OCI-LY1 (cell line): ENCODE measurements at regions not wholly inside any gene's neighbourhood (a gene's known extent, or its start where the extent isn't known, plus 50 kb on each side); places are given as distances from the start of the nearest gene placed in this dataset.

ENCODE experiments used
- H2AFZ ChIP-seq: fragments of 200-600 bp; sonication (generic), shearing (Covaris generic); 2 replicates; pipeline ENCODE4 v1.6.0; 2014; ENCODE audit warnings: antibody characterized with exemption, mild to moderate bottlenecking, low read length
- H3F3A ChIP-seq: fragments of 200-600 bp; sonication (generic), shearing (Covaris generic); 2 replicates; pipeline ENCODE4 v1.6.0; 2014; ENCODE audit warnings: mild to moderate bottlenecking, antibody characterized with exemption, low read length, moderate library complexity; ENCODE audit not compliant: insufficient read depth
- H3K27ac ChIP-seq: fragments of 200-600 bp; sonication (generic); 2 replicates; pipeline ENCODE4 v1.5.1; 2014; ENCODE audit warnings: low read length, mixed run types, mild to moderate bottlenecking, low read depth; ENCODE audit not compliant: poor library complexity, severe bottlenecking
- H3K27me3 ChIP-seq: fragments of 200-600 bp; sonication (generic); 2 replicates; pipeline ENCODE4 v1.6.0; 2014; ENCODE audit warnings: antibody characterized with exemption, mild to moderate bottlenecking, low read length, moderate library complexity; ENCODE audit not compliant: insufficient read depth
- H3K36me3 ChIP-seq: fragments of 200-600 bp; sonication (generic); 2 replicates; pipeline ENCODE4 v1.6.1; 2014; ENCODE audit warnings: mild to moderate bottlenecking, antibody characterized with exemption, low read length, moderate library complexity, mixed read lengths; ENCODE audit not compliant: insufficient read depth
- H3K4me1 ChIP-seq: fragments of 200-600 bp; sonication (generic); 2 replicates; pipeline ENCODE4 v1.5.1; 2014; ENCODE audit warnings: mild to moderate bottlenecking, low read length, moderate library complexity; ENCODE audit not compliant: insufficient read depth, severe bottlenecking
- H3K4me2 ChIP-seq: fragments of 200-600 bp; sonication (generic), shearing (Covaris generic); 2 replicates; pipeline ENCODE4 v1.6.1; 2014; ENCODE audit warnings: low read length
- H3K4me3 ChIP-seq: fragments of 200-600 bp; sonication (generic); 2 replicates; pipeline ENCODE4 v1.5.1; 2014; ENCODE audit warnings: low read length, low read depth, mild to moderate bottlenecking, mixed read lengths; ENCODE audit not compliant: poor library complexity, severe bottlenecking
- H3K79me2 ChIP-seq: fragments of 200-600 bp; shearing (Covaris generic); 2 replicates; pipeline ENCODE4 v1.6.1; 2016; ENCODE audit warnings: mixed run types, low read length, mixed read lengths; ENCODE audit not compliant: insufficient read depth
- H3K9ac ChIP-seq: fragments of 200-600 bp; sonication (generic), shearing (Covaris generic); 2 replicates; pipeline ENCODE4 v1.6.1; 2014; ENCODE audit warnings: mild to moderate bottlenecking, low read length, mixed read lengths
- H3K9me2 ChIP-seq: fragments of 200-600 bp; sonication (generic), shearing (Covaris generic); 2 replicates; pipeline ENCODE4 v1.6.1; 2014; ENCODE audit warnings: low read depth, mild to moderate bottlenecking, low read length, mixed read lengths
- H3K9me3 ChIP-seq: fragments of 200-600 bp; shearing (Covaris generic); 2 replicates; pipeline ENCODE4 v1.6.1; 2014; ENCODE audit warnings: low read length, mixed read lengths
- H4K20me1 ChIP-seq: fragments of 200-600 bp; sonication (generic), shearing (Covaris generic); 2 replicates; pipeline ENCODE4 v1.6.0; 2016; ENCODE audit warnings: mild to moderate bottlenecking, low read length; ENCODE audit not compliant: insufficient read depth
- EZH2 ChIP-seq: fragments of 200-600 bp; sonication (generic), shearing (Covaris generic); IDR thresholded peaks from 2 replicates; pipeline ENCODE4 v1.8.0; 2017; ENCODE audit warnings: borderline replicate concordance, mixed run types, mild to moderate bottlenecking, antibody characterized with exemption, low read length, moderate library complexity, mixed read lengths
- TF ChIP-seq, protein P1 (sequence below): fragments of 200-600 bp; sonication (generic), shearing (Covaris generic); IDR thresholded peaks from 2 replicates; pipeline ENCODE4 v1.5.1; 2017; ENCODE audit warnings: mild to moderate bottlenecking, antibody characterized with exemption, low read length, moderate library complexity, mixed read lengths

DNA sequence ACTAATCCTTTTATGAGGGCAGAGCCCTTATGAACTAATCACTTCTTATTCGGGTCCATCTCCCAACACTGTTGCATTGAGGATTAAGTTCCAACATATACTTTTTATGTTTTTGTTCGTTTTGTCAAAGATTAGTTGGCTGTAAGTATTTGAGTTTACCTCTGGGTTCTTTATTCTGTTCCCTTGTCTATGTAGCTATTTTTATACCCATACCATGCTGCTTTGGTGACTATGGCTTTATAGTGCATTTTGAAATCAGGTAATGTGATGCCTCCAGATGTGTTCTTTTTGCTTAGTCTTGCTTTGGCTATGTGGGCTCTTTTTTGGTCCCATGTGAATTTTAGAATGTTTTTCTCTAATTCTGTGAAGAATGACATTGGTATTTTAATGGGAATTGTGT is 166.4 kb upstream of the KCNMB2 start:
- Histone ChIP-seq H3K4me2 (no peak overlapping the region), H3K36me3 (no peaks in the 10 kb centered on the region), H3K27me3 (no peaks in the 10 kb centered on the region), H3K4me3 (no peak overlapping the region), H3K9me3 (no peaks in the 10 kb centered on the region), H3K79me2 (no peaks in the 10 kb centered on the region), H2AFZ (no peak overlapping the region), H3K9me2 (no peaks in the 10 kb centered on the region), H3K27ac (no peak overlapping the region), H3K9ac (no peak overlapping the region), H3K4me1 (no peaks in the 10 kb centered on the region), H3F3A (no peaks in the 10 kb centered on the region), H4K20me1 (no peaks in the 10 kb centered on the region)
- no peak for TF ChIP-seq EZH2
- TF ChIP-seq, protein P1, sequence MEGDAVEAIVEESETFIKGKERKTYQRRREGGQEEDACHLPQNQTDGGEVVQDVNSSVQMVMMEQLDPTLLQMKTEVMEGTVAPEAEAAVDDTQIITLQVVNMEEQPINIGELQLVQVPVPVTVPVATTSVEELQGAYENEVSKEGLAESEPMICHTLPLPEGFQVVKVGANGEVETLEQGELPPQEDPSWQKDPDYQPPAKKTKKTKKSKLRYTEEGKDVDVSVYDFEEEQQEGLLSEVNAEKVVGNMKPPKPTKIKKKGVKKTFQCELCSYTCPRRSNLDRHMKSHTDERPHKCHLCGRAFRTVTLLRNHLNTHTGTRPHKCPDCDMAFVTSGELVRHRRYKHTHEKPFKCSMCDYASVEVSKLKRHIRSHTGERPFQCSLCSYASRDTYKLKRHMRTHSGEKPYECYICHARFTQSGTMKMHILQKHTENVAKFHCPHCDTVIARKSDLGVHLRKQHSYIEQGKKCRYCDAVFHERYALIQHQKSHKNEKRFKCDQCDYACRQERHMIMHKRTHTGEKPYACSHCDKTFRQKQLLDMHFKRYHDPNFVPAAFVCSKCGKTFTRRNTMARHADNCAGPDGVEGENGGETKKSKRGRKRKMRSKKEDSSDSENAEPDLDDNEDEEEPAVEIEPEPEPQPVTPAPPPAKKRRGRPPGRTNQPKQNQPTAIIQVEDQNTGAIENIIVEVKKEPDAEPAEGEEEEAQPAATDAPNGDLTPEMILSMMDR, result no peak

DNA sequence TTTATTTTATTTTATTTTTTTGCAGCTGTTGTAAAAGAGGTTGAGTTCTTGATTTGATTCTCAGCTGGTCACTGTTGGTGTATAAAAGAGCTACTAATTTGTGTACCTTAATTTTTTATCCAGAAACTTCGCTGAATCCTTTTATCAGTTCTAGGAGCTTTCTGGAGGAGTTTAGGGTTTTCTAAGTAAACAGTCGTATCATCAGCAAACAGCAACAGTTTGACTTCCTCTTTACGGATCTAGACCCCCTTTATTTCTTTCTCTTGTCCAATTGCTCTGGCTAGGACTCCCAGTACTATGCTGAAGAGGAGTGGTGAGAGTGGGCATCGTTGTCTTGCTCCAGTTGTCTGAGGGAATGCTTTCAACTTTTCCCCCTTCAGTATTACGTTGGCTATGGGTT is 165.8 kb upstream of the KCNMB2 start:
- no peaks in the 10 kb centered on the region for H3F3A ChIP-seq
- H3K4me3 ChIP-seq, result no peak overlapping the region
- H3K9me3 ChIP-seq, result no peaks in the 10 kb centered on the region
- no peak overlapping the region for H3K27ac ChIP-seq
- no peaks in the 10 kb centered on the region for H3K36me3 ChIP-seq
- no peak for TF ChIP-seq EZH2
- TF ChIP-seq, protein P1, result no peak
- no peaks in the 10 kb centered on the region for H3K27me3 ChIP-seq
- H3K9ac ChIP-seq, result no peak overlapping the region
- no peak overlapping the region for H3K4me2 ChIP-seq
- no peaks in the 10 kb centered on the region for H4K20me1 ChIP-seq
- no peak overlapping the region for H2AFZ ChIP-seq
- no peaks in the 10 kb centered on the region for H3K9me2 ChIP-seq
- no peaks in the 10 kb centered on the region for H3K4me1 ChIP-seq
- H3K79me2 ChIP-seq, result no peaks in the 10 kb centered on the region

DNA sequence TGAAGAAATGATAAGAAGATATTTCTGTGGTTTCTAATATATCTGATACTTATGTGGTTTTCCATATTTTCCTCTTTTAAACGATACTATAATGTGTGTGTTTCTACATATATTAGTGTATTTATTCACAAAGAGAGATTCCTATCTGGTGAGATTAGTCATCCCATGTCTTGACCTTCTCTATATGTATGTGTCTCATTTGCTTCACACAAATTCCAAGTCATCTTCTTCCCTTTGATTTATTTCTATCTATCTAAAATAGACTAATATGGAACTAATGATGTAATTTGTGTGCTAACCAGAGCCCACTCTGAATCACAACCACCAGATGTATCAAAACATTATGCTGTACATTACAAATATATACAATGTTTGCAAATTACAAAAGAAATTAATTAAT is 154.7 kb upstream of the KCNMB2 start:
- Histone ChIP-seq H3F3A (no peaks in the 10 kb centered on the region), H3K27me3 (no peaks in the 10 kb centered on the region), H3K27ac (no peak overlapping the region), H3K79me2 (no peaks in the 10 kb centered on the region), H3K9ac (no peak overlapping the region), H4K20me1 (no peaks in the 10 kb centered on the region), H3K4me3 (no peak overlapping the region), H3K36me3 (no peaks in the 10 kb centered on the region), H3K4me2 (no peak overlapping the region), H2AFZ (no peak overlapping the region), H3K9me2 (no peaks in the 10 kb centered on the region), H3K9me3 (no peaks in the 10 kb centered on the region), H3K4me1 (no peaks in the 10 kb centered on the region)
- TF ChIP-seq EZH2, result no peak
- TF ChIP-seq, protein P1, result no peak
